Activated CD4-positive, alpha-beta T cell treated with anti-CD3 and anti-CD28 coated beads for 24 hours (primary cell): ENCODE measurements at regions not wholly inside any gene's neighbourhood (a gene's known extent, or its start where the extent isn't known, plus 50 kb on each side); places are given as distances from the start of the nearest gene placed in this dataset.
"Not testable (repeated sequence)": the region's sequence is repeated elsewhere in the genome, so short reads cannot be mapped to it uniquely, and the experiment has no call there.

ENCODE experiments used
- DNase-seq, 2 donors: peaks; one replicate each; pipeline ENCODE4 v3.0.0-alpha.2; 2020; ENCODE audit warnings: low read depth in 2 of 2

DNA sequence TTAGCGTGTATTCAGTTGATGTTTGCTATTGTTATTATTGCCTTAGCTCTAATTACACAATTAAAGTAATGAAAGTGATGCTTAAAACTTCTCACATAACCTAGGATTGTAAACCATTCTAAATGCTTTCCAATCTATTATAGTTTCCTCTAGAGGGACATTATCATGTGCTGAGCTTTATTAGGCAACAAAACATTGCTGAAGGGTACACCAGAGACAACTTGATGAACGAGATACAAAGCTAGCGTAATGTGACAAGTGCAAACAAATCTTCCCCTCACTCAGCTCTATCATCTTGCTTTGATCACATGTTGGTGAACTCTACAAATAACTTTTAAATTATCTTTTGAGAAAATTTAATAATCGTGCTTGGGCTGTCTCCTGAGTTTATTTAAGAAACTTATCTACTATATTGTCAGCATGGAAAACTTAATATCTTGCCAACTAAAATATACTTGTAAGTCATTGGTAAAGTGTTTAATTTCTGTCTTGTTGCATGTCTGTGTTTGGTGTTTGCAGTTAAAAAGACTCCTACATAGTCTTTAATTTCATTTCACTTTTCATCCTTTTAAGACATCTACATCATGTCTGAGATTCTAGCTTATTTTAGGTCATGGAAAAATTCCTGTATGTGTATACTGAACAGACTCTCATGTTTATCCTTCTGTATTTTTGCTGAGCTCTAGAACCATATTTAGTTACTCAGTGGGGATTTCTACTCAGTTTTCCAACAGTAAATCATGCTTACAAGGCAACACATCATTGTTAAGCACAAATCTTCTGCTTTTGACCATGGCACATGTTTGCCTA lies 104.2 kb upstream of the ADAMTS5 start:
- no peak for DNase-seq

DNA sequence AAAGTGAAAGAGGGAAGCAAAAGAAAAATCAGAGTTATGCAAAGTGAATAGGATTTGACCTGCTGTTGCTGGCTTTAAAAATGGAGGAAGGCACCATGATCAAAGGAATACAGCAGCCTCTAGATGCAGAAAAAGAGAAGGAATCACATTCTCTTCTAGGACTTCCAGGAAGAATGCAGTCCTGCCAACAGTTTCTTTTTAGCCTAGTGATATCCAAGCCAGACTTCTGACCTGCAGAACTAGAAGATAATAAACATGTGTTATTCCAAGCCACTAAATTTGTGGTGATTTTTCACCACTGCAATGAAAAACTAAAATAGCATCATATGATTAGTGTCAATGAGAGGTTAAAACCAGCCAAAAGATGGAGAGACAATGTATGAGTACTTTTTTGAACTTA lies 101.9 kb upstream of the ADAMTS5 start:
- no peak for DNase-seq

- DNase-seq, result no peak
These were observed 100.3 kb upstream of the ADAMTS5 start for GRCh38 chr21:27067226-27067625.

DNA sequence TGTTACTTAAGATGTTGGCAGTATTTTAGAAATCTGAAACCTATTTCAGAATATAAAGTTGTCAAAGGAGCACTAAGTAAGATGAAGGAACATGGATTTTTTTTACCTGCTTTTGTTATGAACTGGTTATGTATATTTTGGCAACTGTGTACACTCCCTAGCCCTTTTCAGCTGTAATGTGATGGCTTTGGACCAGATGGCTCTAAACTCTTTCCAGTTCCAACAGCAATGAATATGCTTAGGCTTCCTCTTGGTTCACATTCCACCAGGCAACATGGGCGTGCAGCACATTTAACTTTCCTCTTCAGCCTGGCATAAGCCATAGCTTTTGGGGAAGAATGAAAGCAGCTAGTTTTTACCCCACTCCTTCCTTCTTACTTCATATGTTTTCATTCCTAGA lies 95.6 kb upstream of the ADAMTS5 start:
- no peak for DNase-seq

DNA sequence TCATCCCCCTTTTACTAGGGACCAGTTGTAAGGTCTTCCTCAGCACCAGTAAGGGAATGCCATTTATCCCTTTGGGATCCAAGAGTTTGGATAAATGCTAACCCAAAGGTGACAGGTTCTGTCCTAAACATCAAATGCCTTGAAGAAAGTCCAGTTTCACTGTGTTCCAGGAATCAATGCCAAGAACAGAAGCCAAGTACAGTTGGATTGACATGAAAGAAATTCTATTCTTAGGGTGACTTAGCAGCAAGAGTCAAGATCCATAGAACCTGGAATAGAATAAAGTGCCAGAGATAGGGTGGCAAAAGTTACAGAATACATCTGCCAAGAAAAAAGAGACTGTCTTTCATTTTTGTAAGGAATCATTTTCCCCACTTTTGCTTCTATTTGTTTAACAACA lies 94.9 kb upstream of the ADAMTS5 start:
- no peak for DNase-seq

- no peak for DNase-seq
These were observed 93.3 kb upstream of the ADAMTS5 start for GRCh38 chr21:27060190-27060589.

DNA sequence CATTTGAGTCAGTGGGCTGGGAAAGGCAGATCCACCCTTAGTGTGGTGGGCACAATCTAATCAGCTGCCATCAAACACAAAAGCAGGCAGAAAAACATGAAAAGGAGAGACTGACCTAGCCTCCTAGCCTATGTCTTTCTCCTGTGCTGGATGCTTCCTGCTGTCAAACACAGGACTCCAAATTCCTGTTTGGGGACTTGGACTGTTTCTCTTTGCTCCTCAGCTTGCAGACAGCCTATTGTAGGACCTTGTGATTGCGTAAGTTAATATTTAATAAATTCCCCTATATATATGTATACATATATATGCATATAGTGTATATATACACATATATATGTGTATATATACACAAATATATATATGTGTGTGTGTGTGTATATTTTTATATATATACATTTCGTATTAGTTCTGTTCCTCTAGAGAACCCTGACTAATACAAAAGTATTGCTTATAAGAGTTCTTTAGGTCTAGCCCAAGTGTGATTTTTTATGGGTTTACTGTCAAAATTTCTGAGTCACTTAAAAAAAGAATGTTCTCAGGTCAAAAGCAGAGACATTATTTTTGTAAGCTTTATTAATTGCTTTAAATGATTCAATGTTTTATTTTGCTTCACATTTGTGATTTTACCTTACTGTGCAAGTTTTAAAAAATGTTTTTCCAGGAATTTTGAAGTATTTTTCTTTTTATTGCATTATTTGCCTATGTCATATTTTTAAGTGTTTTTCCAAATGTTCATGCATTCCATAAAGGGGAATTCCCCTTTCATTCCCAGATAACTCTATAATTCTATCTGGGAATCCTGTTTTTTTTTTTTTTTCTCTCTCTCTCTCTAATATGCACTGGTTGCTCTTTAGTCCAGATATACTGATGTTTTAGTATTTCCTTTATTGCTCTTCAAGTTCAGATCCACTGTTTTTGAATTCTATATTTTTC lies 92.1 kb upstream of the ADAMTS5 start:
- no peak for DNase-seq

DNA sequence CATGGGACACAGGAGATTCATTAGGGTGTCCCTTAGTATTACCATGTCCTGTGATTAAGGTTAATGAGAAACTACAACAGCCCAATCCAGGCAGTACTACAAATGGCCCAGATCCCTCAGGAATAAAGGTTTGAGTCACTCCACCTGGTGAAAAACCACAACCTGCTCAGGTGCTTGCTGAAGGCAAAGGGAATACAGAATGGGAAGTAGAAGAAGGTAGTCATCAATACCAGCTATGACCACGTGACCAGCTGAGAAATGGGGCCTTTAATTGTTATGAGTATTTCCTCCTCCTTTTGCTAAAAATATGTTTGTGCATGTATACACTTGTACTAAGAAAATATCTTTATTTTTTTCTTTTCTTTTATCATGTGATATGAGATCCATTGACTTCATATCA lies 91.1 kb upstream of the ADAMTS5 start:
- no peak for DNase-seq

DNA sequence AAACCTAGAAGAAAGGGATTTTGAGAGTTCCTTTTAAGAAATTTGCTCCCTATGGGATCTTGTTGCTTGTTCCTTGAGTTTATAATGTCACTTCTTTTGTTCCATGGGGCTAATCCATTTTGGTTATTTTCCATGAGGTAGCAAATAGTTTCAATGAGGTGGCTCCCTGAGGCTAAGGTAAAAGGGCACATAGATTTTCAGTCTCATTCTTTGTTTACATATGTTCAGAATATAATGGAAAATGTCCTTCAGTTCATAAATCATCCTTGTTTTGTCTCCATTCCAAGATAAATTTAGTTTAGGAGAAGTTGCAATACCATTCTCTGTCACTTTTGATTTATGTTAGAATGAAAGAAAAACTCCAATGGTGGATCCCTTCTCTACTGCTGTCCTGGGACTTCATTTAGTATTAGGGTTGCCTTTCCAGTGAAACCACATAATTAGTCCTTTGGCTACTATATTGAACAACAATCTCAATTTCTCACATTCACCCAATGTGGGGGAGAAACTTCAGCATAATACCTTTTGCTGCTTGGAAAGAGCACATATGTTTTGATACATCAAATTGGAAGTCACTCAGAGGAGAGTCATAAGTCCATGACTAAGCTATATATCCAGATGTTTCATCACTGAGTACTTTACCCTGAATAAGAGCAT lies 80.9 kb upstream of the ADAMTS5 start:
- DNase-seq, result no peak

GRCh38 chr21:27047283-27047657 lies 80.4 kb upstream of the ADAMTS5 start:
- DNase-seq, result no peak

- no peak for DNase-seq
These were observed 78.5 kb upstream of the ADAMTS5 start for GRCh38 chr21:27045281-27045985.

GRCh38 chr21:27043377-27043776 lies 76.5 kb upstream of the ADAMTS5 start:
- no peak for DNase-seq

- DNase-seq, result no peak
These were observed 74.0 kb upstream of the ADAMTS5 start for GRCh38 chr21:27040738-27041469.

GRCh38 chr21:27036736-27037301 lies 69.9 kb upstream of the ADAMTS5 start:
- DNase-seq, result no peak

DNA sequence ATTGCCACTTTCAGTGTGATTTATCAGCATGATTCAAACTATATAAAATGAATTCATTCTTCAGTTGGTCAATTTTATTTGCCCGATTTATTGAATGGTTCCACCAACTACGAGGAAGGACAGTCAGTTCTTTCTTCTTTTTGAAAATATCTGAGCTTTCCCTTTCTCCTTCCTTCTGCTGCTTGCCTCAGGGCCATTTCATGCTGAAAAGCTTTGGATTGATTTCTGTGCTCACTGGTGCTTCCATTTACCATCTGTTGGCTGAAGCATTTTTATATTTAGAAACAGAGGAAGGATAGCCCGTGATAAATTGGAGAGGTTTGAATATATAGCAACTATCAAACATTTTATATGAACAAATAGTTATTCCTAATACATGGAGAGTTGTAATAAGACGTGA lies 68.9 kb upstream of the ADAMTS5 start:
- no peak for DNase-seq

DNA sequence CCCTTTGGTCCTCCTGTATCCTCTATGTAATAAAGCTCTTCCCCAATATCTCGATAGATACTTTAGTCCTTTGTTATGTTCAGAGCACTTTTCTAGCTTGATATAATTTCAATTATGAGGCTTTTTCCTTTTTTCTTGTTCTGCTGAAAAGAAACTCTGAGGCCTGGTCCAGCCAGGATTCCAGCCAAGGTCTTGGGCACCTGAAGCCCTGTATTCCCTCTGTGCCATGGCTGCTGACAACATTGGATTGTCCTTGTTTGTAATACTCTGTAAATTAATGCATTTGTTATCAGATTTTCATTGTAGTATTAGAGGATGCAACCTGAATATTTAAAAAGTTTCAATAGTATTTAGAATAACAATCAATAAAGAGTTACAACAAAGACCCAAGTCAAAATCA lies 67.9 kb upstream of the ADAMTS5 start:
- DNase-seq, result no peak

GRCh38 chr21:27033471-27033870 lies 66.6 kb upstream of the ADAMTS5 start:
- DNase-seq, result no peak

DNA sequence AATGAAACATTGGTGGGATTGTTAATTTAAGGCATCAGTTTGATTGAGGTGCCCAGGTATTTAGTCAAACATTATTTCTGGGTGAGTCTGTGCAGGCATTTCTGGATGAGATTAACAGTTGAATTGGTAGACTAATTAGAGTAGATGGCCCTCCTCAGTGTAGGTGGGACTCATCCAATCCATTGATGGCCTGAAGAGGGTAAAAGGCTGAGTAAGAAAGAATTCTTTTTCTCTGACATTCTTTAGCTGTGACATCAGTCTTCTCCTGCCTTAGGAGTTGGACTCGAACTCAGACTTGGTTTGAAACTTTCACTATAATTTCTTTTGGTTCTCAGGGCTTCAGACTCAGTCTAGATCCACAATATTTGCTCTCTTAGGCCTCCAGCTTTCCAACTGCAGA lies 59.6 kb upstream of the ADAMTS5 start:
- no peak for DNase-seq

DNA sequence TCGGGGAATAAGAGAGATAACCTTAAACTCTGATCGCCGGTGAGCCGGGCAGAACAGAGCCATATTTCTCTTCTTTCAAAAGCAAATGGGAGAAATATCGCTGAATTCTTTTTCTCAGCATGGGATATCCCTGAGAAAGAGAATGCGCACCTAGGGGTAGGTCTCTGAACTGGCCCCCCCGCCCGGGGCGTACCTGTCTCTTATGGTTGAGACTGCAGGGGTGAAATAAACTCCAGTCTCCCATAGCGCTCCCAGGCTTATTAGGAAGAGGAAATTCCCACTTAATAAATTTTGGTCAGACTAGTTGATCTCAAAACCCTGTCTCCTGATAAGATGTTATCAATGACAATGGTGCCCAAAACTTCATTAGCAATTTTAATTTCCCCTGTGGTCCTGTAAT lies 58.8 kb upstream of the ADAMTS5 start:
- DNase-seq, result not testable (repeated sequence)

GRCh38 chr21:27024971-27025370 lies 58.1 kb upstream of the ADAMTS5 start:
- DNase-seq, result no peak

DNA sequence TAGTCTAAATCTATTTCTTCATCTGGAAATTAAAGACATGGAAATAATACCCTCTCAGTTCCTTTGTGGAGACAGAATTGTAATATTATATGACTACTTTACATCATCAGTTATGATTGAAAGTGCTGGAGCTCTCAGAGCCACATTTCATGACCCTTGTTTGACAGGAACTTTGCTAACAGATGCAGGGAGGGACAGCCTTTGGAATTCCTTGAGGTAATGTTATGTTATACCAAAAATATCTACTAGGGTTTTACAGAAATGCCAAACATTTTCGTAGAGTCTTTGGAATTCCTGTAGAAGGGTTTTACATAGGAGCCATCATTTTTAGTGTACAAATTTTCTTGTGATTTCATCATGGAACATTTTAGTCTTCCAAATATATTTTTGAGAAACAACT lies 57.4 kb upstream of the ADAMTS5 start:
- DNase-seq, result no peak
